SIG-M5 treated with dmso at 0.1 percent for 504 hours (cell line): ENCODE measurements at regions not wholly inside any gene's neighbourhood (a gene's known extent, or its start where the extent isn't known, plus 50 kb on each side); places are given as distances from the start of the nearest gene placed in this dataset.

Source experiments
- DNase-seq: peaks from one replicate; lab custom pipeline; 2025; ENCODE audit not compliant: unreplicated experiment; lab: John Stamatoyannopoulos, UW

GRCh38 chr18:25010623-25011374 is 341.2 kb downstream of the ZNF521 start:
- no peak for DNase-seq
